ENCODE measurements at regions not wholly inside any gene's neighbourhood (a gene's known extent, or its start where the extent isn't known, plus 50 kb on each side); places are given as distances from the start of the nearest gene placed in this dataset.

- no peak for DNase-seq (ENCODE audit: low read depth, low spot score)
Measured at GRCh38 chr6:165915022-165915770, 252.2 kb upstream of the PDE10A start.

GRCh38 chr6:165913676-165914570, 250.9 kb upstream of the PDE10A start:
- no peak for DNase-seq (ENCODE audit: low read depth, low spot score)

DNA sequence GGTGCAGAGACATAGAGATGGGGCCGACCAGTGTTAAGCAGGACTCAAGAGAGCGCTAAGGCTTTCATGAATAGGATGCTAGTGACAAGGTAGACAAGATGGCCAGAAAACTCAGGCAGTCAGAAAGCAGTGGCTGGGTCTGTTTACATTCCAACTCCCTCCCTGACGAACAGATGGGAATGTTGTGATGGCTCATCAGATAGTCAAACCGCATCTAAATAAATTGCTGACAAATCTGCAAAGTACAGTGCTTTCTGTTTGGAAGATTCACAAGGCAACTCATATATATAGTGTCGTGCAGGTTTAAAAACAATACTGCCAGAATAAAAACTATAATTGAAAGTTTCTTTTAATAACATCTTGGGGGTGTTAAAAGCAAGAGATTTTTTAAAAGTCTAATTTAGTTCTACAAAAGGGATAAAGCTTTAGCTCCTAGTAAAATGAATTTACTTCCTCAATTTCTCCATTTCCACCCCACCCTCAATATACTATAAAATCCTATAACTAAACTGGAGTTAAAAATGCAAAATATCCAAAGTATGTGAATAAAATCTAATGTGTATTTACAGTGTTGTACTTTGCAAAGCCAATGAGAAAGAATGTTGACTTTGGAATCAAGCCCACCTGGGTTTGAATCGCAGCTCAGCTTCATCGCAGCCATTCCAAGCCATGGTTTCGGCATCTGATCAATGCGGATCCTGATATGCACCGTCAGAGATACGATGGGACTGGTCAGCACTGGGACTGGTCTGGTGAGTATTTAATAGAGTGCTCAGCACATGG, 247.3 kb upstream of the PDE10A start:
- DNase-seq (ENCODE audit: low read depth, low spot score) = no peak

DNA sequence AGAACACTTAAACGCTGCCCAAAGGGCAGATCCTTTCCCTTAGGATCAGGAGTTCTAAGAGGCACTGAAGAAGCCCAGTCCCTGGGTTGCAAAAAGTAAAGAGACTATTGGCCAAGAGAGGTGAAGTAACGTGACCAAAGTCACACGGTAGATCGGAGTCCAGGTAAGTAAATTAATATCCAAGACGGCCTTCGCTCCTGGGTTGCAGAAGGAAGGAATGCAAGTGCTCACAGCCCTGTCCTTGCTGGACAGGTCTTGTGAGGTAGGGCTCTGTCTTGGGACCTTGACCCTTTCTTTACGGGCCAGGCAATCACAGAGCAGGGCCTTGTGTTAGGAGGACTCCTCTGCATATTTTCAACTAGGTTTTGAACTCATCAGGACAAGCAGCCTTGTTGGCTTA, 243.7 kb upstream of the PDE10A start:
- DNase-seq (ENCODE audit: low read depth, low spot score) = no peak

GRCh38 chr6:165905744-165906143, 242.7 kb upstream of the PDE10A start:
- no peak for DNase-seq (ENCODE audit: low read depth, low spot score)

DNA sequence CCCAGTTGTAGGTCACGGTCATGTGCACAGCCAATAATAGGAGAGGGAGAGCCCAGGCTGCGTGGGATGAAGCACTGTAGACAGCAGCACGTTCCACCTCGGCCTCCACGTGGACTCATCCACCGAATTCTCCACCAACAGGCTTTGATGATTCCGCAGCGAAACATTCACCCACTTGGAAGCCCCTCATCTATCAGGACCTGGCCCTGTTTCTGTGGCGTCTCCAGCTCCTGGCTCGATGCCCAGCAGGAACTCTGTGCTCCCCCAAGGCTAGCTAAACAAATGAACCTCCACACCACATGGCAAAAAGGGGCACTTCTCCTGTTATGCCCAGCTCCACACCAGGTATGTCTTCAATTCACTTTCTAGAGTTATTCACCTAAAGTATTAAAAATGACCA, 237.9 kb upstream of the PDE10A start:
- DNase-seq (ENCODE audit: low read depth, low spot score) = no peak

GRCh38 chr6:165899611-165900010, 236.6 kb upstream of the PDE10A start:
- DNase-seq (ENCODE audit: low read depth, low spot score) = no peak

- DNase-seq (ENCODE audit: low read depth, low spot score) = no peak
Measured at GRCh38 chr6:165895421-165896165, 232.6 kb upstream of the PDE10A start.

DNA sequence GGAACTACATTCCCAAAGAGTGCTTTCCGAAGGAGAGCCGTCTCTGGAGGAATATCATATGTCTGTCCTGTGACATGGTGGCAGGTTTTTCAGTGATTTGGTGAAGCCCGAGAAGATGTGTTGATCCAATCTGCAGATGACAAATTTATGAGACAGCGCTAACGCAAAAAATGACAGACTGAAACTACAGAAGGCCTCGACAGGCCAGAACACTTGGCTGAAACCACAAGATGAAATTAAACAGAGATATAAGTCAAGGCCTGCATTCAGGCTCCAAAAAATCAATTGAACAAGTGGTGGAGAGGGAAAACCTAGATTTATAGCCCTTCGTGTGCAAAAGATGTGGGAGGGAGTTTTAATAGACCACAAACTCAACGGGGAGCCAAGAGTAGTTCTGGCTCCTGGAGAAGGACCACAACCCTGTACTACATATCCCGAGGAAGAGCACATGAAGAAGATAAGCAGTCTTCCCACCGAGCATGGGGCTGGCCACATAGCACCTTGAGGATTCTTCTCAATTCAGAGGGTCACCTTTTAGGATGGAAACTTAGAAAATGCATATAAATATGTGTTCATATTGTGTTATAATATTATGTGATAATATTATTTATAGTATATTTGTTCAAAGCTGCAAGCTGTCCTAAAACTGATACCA, 231.3 kb upstream of the PDE10A start:
- no peak for DNase-seq (ENCODE audit: low read depth, low spot score)

DNA sequence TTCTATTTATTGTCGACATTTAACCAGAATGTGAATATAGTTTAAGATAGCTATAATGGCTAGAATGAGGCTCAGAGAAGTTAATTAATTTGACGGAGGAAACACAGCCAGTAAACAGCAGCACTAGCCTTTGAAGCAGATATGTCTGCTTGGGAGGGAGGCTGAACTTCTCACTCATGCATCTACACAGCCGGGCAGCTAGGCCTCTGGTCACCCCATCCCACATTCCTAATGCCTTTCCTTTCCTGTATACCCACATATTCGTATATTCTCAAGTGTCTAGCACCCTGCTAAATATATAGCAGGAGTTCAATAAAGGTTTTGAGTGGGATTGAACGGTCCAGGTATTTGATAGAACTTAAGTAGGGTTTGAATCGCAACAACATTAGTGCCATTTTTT, 230.4 kb upstream of the PDE10A start:
- DNase-seq (ENCODE audit: low read depth, low spot score) = no peak

DNA sequence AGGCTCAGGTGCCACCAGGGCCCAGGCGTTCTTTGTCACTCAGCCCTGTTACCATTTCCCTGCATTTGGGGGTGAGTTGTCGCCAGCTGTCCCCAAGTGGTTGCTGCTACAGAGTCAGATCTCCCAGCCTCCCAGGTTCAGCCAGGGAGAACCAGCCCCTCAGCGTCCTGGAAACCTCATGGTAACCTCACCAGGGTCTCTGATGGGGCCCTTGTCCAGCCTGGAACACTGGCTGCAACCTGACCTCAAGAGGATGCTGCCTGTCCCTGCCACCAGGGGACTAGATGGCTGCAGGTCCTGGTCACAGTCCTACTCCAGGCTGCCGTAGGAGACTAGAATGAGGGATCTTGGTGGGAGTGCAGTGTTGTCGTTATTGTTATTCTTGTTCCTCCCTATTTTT, 228.3 kb upstream of the PDE10A start:
- no peak for DNase-seq (ENCODE audit: low read depth, low spot score)

DNA sequence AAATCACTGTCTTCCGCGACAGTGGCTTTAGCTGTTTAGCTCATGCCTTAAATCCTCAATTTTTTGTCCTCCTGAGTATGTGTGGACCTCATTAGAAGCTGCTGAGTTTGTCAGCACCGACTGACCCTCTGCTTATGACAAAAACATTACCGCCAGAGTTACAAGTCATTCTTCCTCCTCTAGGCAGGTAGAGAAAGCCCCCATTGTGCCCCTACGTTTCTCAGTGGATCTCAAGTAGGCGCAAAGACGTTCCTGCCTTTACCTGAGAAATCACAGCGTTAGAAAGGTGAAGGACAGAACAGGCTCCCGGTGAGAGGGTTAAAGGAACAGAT, 227.3 kb upstream of the PDE10A start:
- DNase-seq (ENCODE audit: low read depth, low spot score) = no peak

GRCh38 chr6:165889636-165890403, 226.8 kb upstream of the PDE10A start:
- DNase-seq (ENCODE audit: low read depth, low spot score) = peak; percentile 59

DNA sequence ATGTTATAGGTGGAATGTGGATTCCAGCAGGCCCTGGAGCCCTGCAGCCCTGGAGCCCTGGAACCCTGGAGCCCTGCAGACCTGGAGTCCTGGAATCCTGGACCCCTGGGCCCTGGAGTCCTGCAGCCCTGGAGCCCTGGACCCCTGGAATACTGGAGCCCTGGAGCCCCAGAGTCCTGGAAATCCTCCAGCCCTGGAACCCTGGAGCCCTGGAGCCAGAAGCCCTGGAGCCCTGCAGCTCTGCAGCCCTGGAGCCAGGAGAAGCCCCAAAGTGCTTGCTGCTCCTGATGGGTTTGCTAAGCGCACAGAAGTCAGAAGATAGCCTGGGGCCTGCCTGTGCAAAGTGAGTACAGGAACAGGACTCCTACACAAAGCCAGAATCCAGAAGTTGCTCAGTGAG, 223.1 kb upstream of the PDE10A start:
- DNase-seq (ENCODE audit: low read depth, low spot score) = no peak

- peak; percentile 86 for DNase-seq (ENCODE audit: low read depth, low spot score)
Measured at GRCh38 chr6:165884813-165885765, 222.0 kb upstream of the PDE10A start.

GRCh38 chr6:165883851-165884640, 221.0 kb upstream of the PDE10A start:
- peak; percentile 53 for DNase-seq (ENCODE audit: low read depth, low spot score)

DNA sequence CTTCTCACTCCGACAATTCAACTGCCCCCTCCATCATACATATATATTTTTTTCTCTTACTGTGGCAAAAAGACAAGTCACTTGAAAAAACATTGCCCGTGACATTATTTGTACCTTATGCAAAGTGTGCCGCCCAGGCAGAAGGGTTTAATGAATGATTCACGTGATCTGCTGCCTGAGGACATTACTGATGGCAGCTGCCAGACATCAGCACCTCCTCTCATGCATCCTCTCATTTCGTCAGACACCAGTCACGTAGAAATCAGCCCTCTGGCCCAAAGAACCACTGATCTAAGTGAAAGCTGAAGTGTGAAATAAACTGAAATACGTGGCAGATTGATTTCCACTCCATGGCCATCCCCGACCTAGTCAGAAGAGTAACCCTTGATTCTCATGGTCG, 218.8 kb upstream of the PDE10A start:
- DNase-seq (ENCODE audit: low read depth, low spot score) = no peak

GRCh38 chr6:165880686-165881085, 217.6 kb upstream of the PDE10A start:
- DNase-seq (ENCODE audit: low read depth, low spot score) = no peak
